HG02798 (cell line): ENCODE measurements at regions not wholly inside any gene's neighbourhood (a gene's known extent, or its start where the extent isn't known, plus 50 kb on each side); places are given as distances from the start of the nearest gene placed in this dataset.
"Not testable (repeated sequence)": the region's sequence is repeated elsewhere in the genome, so short reads cannot be mapped to it uniquely, and the experiment has no call there.

Experiments
- ATAC-seq: cut with Tn5 transposase; IDR thresholded peaks from one replicate; pipeline ENCODE4 v1.9.1; 2021; ENCODE audit warnings: mild to moderate bottlenecking; ENCODE audit not compliant: unreplicated experiment, poor library complexity

DNA sequence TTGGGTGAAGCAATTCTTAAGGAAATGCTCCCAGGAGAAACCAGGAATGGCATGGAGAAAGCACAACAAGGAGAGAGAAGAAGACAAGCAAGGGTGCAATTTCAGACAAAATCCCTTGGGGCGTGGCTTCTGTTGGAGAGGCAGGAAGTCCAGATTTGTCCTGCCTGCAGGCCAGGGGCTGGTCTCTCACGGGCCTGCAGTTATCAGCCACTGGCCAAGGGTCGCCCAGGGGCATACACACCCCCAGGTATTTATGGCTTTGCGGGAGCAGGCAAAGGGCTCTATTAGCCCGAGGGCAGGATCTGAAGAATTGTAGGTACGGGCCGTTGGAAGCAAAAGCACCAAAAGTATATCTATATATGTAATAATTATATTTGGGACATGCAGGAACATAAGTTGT, 87.7 kb downstream of the IYD start:
- no peak for ATAC-seq

DNA sequence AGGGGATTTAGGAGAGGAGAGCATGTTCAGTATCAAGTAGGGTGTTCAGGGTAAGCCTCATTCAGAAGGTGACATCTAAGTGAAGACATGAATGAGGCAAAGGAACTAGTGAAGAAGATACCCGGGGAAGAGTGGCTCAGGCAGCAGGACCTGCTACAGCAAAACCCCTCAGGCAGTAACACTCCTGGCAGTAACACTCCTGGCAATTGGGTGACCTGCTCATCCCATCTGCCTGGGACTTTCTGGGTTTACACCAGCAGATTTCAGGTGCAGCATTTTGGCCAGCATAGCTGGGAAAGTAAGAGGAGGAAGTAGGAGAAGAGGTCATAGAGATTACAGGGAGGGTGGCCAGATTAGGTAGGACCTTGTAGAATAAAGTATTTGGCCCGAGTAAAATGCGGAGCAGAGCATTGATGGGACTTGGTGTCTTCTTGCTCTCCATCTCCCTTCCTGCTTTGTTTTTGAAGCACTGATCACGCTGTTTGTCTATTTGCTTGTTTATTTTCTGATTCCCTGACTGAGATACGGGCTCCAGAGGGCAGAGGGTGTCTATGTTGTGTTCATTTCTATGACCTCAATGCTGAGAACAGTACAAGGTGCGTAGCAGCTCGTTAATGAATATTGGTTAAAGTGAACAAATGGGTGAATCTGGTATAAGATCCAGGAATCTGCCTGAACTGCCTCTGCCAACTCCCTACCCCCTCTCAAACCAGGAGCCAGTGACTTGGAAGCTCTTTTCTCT, 88.3 kb downstream of the IYD start:
- no peak for ATAC-seq

DNA sequence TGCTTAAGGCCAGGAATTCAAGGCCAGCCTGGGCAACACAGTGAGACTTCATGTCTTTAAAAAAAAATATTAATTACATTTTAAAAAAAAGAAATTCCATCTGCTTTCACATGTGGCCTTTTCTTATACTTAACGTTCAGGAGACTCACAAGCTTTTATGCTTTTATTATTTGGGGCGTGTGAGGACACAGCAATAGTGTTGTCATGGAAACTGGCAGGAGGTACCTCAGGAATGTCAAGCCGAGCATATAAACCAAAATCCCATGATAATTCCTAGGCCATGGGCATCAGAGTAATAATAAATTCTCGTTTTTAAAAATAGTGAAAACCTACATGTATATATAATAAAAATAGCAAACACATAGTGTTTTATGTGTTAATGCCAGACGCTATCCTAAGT, 89.8 kb downstream of the IYD start:
- ATAC-seq = no peak

DNA sequence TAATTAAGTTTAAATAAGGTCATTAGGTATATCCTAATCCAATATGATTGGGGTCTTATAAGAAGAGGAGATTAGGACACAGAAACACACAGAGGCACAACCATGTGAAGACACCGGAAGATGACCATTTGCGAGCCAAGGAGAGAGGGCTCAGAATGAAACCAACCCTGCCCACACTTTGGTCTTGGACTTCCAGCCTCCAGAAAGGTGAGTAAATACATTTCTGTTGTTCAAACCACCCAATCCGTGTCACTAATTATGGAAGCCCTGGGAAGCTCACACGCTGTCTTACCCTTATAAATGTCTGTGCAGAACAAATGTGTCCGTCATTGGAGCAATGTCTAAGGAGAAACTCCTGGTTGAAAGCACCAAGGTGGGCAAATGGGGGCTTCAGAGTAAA, 95.0 kb downstream of the IYD start:
- no peak for ATAC-seq

DNA sequence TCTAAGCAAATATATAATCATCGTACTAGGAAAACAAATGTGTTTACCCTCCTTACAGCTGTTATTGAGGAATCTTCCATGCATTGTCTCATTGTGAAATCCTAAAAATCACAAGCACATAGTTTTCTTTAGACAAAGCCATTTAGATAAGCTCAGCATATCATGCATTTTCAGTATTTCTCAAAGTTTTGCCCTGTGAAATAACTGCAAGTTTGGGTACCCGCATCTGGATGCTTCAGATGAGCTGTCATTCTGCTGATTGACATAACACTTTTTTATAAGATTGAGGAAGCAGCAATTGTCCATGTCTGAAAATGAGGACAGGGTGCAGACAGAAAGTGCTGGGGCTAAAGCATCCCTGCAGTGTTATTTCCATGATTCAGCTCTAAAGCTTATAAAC, 96.2 kb downstream of the IYD start:
- ATAC-seq = no peak

DNA sequence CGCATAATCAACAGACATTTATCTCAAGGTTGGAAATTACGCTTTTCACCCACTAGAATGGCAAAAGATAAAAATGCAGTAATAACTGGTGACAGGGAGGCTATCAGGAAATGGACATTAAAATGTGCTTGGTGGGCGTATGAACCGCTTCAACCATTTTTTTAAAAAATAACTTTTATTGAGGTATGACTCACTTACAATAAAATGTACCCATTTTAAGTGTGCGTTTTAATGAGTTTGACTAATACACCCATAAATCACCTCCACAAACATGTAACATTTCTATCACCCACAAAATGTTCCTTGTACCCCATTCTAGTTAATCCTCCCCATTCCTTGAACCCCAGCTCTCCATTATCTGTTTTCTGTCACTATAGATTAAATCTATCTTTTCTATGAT, 96.8 kb downstream of the IYD start:
- ATAC-seq = no peak

DNA sequence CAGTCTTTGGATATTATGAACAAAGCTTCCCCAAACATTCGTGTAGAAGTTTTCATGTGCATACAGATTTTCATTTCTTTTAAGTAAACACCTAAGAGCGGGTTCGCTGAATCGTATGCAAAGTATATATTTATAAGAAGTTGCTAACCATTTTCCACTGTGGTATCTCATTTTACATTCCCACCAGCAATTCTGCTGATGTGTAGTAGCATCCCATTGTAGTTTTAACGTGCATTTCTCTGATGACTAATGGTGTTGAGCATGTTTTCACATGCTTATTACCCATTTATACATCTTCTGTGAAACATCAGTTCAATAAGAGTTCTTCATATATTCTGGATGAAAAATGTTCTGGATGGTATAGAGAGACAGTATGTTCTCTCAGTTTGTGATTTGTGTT, 97.4 kb downstream of the IYD start:
- ATAC-seq = no peak

DNA sequence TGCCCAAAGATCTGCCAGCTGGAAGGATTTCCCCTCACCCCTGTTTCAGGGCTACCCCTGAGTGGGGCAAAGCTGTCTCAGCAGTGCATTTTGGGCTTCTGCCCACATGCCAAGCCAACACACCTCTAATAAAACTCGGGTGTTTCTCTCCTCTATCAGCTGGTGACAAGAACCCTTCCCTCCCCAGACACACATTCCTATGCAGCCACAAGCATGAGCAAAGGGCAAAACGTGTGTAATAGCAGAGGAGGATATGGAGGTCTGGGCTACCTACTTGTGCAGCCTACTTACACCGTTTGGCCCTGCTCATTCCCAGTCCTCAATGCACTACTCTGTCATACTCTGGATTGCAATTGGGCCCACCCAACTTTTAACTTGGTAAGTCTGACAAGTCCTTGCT, 101.3 kb downstream of the IYD start:
- no peak for ATAC-seq

DNA sequence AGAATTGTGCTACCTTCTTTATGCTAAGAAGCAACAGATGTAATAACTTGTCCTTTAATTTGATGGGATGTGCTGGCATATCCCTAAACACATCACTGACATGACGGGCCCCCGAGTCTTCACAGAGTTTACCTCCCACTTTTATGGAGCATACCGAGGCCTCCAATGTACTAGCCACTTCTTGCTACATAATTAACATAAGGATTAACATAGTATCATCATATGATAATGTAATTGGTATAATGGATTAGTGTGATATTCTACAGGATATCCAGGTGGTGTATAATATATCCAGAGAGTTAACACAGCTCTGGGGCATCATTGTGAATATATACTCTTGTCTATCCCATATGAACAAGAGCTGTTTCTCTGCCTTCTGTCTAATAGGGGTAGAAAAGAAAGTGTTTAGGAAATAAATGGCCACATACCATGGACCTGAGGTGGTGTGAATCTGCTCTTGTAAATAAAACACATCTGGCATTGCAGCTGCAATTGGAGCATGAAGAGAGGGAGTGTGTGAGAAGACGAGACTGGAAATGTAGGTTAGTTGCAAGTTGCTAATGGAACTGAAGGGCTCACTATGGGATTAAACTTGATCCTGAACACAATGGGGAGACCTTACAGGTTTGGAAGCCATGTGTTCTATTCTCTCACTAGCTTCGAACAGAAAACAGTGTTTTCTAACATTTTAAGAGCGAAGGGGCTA, 102.3 kb downstream of the IYD start:
- no peak for ATAC-seq

DNA sequence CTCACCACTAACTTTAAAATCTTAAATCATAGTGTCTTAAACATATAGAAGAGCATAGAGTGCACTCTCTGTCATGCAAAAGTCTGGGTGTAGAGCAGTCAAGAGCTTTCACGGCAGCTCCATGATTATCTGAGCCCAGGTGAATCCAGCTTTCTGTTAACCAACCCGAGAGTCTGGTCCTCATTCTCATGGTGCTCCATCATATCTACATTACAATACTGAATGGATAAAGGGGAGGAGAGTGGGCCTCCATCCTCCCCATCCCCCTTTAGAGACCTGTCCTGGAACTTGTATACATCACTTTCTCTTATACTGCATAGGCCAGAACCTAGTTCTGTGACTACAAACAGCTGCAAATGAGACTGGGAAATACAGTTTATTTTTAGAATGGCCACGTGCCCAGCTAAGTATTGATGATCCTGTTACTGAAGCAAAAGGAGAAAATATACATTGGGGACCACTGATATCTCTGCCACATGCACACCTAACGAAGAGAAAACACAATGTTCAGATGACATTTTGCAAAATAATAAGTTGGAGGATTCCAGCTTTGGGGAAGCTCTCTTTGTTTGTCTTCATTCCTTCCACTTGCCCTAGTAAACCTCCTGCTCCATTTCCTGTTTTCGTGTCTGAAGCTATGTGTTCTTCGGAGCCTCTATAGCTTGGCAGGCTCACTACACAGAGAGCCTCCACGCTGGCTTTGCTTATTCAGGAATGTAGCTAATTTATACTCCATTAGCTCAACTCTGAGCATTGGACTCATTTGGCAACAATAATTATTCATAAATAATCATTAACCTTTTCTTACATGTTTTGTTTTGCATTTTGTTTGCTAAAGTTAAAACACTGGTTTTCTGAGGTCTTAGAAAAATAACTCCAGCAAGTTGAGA, 110.1 kb downstream of the IYD start:
- no peak for ATAC-seq

DNA sequence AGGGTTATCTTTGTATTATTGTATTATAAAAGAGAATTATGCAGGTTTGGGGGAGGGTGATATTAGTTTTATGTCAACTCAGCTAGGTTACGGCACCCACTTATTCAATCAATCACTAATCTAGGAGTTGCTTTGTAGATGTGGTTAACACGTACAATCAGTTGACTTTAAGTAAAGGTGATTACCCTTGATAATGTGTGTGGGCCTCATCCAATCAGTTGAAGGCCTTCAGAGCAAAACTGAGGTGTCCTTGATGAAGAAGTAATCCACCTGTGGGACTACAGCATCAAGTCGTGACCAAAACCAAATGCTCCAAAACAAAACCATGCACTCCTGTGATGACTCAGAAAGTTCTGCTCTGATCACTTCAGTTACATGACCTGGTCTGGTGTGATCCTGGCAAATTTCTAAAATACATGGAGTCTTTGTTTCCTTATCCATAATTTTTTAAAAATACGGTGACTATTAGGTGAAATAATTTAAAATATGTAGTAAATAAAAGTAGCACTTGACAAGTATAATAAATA, 114.1 kb downstream of the IYD start:
- ATAC-seq = no peak

DNA sequence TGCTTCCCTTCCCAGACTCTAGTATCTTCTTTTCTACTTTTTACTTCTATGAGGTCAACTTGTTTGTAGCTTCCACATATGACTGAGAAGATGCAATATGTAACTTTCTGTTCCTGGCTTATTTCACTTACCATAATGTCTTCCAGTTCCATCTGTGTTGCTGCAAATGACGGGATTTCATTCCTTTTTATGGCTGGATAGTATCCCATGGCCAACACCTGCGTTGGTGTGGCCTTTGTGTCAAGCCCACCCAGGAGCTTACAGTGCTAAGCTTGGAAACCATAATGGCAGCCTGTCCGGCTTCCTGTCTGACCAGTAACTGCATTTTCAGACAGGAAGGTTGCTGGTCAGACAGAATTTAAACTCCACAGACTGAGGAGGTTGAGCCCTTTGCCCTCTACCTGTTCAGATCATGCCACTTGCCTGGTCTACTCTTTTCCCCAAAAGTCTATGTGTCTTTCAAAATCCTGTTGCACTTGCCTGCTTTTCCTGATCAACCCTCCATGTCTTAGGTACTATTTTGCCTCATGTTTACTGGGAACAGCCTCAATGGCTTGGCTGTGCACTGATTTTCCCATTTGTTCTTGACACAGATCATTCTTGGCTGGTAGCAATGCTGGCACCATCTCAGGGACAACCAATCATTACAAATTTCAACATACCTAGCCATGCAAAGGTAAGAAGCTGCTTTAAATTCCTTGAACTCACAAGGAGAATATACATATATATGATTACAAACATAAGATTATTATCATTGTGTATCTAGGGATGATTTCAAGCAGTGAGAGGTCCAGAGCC, 114.3 kb upstream of the PLEKHG1 start:
- no peak for ATAC-seq

DNA sequence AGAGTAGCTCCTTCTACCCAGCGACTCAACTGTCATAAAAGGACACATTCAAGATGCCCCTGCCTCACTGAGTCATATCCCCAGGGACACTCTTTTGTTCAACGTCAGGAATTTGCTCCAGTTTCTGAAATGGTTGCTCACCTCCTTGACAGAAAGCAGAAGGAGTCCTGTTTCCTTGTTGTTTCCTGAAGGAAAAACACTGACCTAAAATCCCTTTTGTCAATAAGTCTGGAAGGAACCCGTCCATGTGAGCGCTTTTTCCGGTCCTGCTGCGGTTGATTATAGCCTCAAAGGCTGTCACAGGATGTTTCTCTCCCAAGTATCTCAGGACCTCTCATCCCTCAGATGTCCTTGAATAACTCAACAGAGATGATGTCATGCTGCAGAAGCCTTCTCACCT, 113.6 kb upstream of the PLEKHG1 start:
- no peak for ATAC-seq

DNA sequence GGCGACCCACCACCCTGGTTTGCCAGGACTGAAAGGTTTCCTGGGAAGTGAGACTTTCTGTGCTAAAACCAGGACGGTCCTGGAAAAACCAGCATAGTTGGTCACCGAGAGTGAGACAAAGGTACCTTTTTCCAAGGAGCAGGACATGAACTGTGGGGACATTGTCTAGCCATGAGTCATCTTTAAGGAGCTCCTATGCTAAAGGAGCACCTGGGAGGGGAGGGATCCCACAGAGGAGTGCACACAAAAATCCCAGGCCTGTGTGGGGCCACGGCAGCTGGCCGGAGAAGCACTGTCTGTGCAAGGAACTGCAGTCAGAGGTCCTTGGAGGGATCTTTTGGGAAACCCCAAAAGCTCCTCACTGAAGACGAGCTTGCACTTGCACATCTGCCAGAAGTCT, 109.1 kb upstream of the PLEKHG1 start:
- ATAC-seq = no peak

DNA sequence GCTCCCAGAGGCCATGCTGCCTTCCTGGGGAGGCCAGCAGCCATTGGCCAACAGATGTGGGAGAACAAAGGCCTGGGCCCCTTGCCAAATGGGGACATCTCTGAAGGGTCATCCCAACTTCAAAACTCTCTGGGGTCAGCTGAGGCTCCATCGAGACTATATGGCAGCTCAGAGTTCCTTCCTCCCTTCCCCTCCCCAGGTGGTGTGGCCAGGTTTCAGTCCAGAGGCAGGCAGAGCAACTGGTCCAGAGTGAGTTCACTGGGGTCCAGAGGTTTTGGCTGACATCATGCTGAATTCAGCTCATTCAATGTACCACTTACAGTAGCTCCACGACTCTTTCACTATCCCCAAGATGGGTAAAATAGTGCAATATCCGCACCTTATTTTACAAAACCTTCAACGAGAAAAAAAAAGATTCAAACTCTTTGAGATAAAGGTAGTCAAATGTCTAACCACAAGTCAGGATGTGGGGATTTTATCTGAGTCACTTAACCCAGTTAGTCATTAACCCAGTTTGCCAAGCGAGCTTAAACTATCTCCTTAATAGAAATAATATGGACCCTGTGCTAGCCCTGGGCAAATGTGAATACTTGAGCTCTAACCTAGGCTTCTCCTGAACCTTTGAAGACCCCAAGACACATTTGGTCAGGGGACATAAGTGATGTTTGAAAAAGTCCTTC, 108.4 kb upstream of the PLEKHG1 start:
- ATAC-seq = peak; percentile 90

DNA sequence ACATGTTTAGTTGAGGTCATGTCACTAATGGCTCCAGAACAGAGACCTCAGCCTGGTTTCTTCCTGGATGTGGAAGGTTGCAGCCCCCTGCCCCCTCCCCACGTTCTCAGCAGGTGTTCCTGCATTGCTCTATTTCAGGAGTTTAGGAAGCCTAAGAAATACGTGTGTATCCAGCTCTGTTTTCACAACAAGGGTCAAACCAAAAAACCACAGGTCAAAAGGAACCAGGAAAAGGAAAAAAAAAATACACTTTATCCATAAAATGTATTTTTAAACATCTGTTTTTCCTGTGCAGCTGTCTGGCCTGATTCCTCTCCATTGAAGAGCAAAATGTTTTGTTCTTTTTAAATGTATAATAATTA, 107.9 kb upstream of the PLEKHG1 start:
- ATAC-seq = no peak

DNA sequence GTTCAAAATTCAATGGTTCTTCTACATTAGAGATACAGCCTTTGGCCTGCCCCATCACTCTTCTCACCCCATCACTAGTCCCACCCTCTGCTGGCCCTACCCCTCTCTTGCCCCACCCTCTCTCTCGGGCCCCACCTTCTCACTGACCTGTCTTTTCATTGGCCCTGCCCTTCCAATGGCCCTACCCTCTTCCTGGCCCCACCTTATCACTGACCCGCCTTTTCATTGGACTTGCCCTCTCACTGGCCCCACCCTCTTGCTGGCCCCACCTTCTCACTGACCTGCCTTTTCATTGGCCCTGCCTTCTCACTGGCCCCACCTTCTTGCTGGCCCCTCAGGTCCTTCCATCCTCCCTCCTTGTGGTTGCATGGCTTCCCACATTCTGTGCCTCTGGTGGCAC, 107.2 kb upstream of the PLEKHG1 start:
- no peak for ATAC-seq

DNA sequence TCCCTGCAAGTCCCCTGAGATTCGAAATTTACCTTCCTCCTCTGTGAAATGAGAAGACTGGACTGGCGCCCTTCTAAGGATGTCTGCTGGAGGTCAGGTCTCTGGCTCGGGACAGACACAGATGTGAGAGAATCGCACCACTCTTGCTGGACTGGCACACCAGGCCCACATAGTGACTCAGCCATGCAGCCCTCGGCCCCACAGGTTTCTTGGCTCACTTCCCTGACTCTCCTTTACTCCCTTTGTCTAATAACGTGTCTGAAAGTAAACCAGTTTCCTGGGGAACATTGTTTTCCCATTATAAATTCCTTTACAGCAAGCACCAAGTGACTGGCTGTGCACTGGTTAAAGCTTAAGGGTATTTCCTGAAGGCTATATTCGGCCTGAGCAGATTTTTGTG, 106.7 kb upstream of the PLEKHG1 start:
- ATAC-seq = no peak

DNA sequence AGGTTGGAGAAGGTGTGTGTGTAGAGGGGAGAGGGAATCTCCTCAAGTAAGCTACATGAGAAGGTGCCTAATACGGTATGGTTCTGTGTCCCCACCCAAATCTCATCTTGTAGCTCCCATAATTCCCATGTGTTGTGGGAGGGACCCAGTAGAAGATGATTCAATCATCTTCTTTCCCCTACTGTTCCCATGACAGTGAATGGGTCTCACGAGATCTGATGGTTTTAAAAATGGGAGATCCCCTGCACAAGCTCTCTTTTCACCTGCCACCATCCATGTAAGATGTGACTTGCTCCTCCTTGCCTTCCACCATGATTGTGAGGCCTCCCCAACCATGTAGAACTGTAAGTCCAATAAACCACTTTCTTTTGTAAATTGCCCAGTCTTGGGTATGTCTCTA, 106.1 kb upstream of the PLEKHG1 start:
- ATAC-seq = not testable (repeated sequence)

DNA sequence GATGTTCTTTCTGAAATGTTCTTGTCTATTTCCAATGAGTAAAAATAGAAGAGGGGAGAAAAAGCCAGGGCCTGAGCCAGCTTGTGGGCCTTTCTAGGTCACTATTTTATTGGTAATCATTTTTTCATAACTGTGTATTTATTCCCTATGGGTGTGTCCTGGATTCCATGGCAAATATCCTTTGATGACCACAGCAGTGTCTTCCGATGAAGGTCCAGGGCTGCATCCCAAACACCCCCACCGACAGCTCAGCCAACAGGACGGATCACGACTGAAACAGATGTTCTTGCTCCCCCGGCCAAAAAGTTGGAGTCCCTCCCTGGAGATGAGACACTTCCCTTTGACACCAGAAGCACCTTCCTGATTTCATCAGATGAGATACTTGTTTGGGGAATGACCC, 105.4 kb upstream of the PLEKHG1 start:
- ATAC-seq = no peak
